H9 (cell line): ENCODE measurements at regions not wholly inside any gene's neighbourhood (a gene's known extent, or its start where the extent isn't known, plus 50 kb on each side); places are given as distances from the start of the nearest gene placed in this dataset.

ENCODE experiments used
- DNase-seq: peaks from one replicate; pipeline ENCODE4 v3.0.0-alpha.2; 2017
- H2AFZ ChIP-seq: one replicate; pipeline ENCODE4 v1.6.1; 2013; ENCODE audit warnings: mild to moderate bottlenecking, low read length, control low read depth, moderate library complexity
- H2AK5ac ChIP-seq: 2 replicates; pipeline ENCODE4 v1.6.1; 2013; ENCODE audit warnings: low read length, control low read depth, mixed read lengths; ENCODE audit not compliant: insufficient read length
- H2BK120ac ChIP-seq: one replicate; pipeline ENCODE4 v1.6.1; 2013; ENCODE audit warnings: low read depth, mild to moderate bottlenecking, low read length, control low read depth, inconsistent platforms; ENCODE audit not compliant: poor library complexity, severe bottlenecking
- H2BK12ac ChIP-seq: 2 replicates; pipeline ENCODE4 v1.6.1; 2013; ENCODE audit warnings: low read length, control low read depth, mixed read lengths, low read depth; ENCODE audit not compliant: insufficient read length
- H2BK15ac ChIP-seq: 2 replicates; pipeline ENCODE4 v1.6.1; 2013; ENCODE audit warnings: low read depth, low read length, control low read depth
- H2BK20ac ChIP-seq: one replicate; pipeline ENCODE4 v1.6.1; 2013; ENCODE audit warnings: low read depth, mild to moderate bottlenecking, low read length, control low read depth, inconsistent platforms; ENCODE audit not compliant: poor library complexity, severe bottlenecking
- H2BK5ac ChIP-seq: 2 replicates; pipeline ENCODE4 v1.6.1; 2013; ENCODE audit warnings: low read length, control low read depth, mixed read lengths; ENCODE audit not compliant: insufficient read length
- H3K14ac ChIP-seq: 2 replicates; pipeline ENCODE4 v1.6.1; 2013; ENCODE audit warnings: low read length, control low read depth; ENCODE audit not compliant: insufficient read depth
- H3K18ac ChIP-seq: 2 replicates; pipeline ENCODE4 v1.6.1; 2013; ENCODE audit warnings: low read depth, mild to moderate bottlenecking, mixed read lengths, low read length, control low read depth; ENCODE audit not compliant: insufficient read length
- H3K23ac ChIP-seq: 2 replicates; pipeline ENCODE4 v1.6.1; 2013; ENCODE audit warnings: low read length, control low read depth, mixed read lengths, low read depth; ENCODE audit not compliant: insufficient read length
- H3K23me2 ChIP-seq: 2 replicates; pipeline ENCODE4 v1.6.1; 2013; ENCODE audit warnings: low read depth, mild to moderate bottlenecking, mixed read lengths, low read length, control low read depth; ENCODE audit not compliant: insufficient read length, poor library complexity, severe bottlenecking
- H3K27ac ChIP-seq: 2 replicates; pipeline ENCODE4 v1.5.1; 2013; ENCODE audit warnings: low read length, control low read depth, mixed read lengths, low read depth; ENCODE audit not compliant: insufficient read length
- H3K27me3 ChIP-seq: 2 replicates; pipeline ENCODE4 v1.6.1; 2013; ENCODE audit warnings: low read length, control low read depth, inconsistent platforms; ENCODE audit not compliant: insufficient read depth
- H3K4ac ChIP-seq: 2 replicates; pipeline ENCODE4 v1.6.1; 2013; ENCODE audit warnings: low read depth, mild to moderate bottlenecking, control low read depth, inconsistent platforms, low read length, moderate library complexity
- H3K4me1 ChIP-seq: 2 replicates; pipeline ENCODE4 v1.6.1; 2013; ENCODE audit warnings: low read length, control low read depth, inconsistent platforms; ENCODE audit not compliant: insufficient read depth
- H3K4me2 ChIP-seq: 2 replicates; pipeline ENCODE4 v1.6.1; 2013; ENCODE audit warnings: low read length, control low read depth, mixed read lengths; ENCODE audit not compliant: insufficient read length, insufficient read depth
- H3K56ac ChIP-seq: 2 replicates; pipeline ENCODE4 v1.6.1; 2013; ENCODE audit warnings: low read depth, mild to moderate bottlenecking, mixed read lengths, low read length, control low read depth; ENCODE audit not compliant: insufficient read length
- H3K79me1 ChIP-seq: 2 replicates; pipeline ENCODE4 v1.6.1; 2013; ENCODE audit warnings: low read depth, mild to moderate bottlenecking, moderate library complexity, low read length, control low read depth, inconsistent platforms; ENCODE audit not compliant: insufficient read depth, poor library complexity, severe bottlenecking
- H3K79me2 ChIP-seq: 2 replicates; pipeline ENCODE4 v1.6.1; 2013; ENCODE audit warnings: low read length, control low read depth, inconsistent platforms; ENCODE audit not compliant: insufficient read depth
- H3K9ac ChIP-seq: 2 replicates; pipeline ENCODE4 v1.6.1; 2013; ENCODE audit warnings: low read length, control low read depth, mixed read lengths; ENCODE audit not compliant: insufficient read length; ENCODE audit errors: extremely low read depth
- H3K9me3 ChIP-seq: one replicate; pipeline ENCODE4 v1.6.1; 2013; ENCODE audit warnings: low read depth, low read length, inconsistent platforms; ENCODE audit not compliant: control insufficient read depth
- H3T11ph ChIP-seq: one replicate; pipeline ENCODE4 v1.6.1; 2013; ENCODE audit warnings: mild to moderate bottlenecking, low read length, control low read depth, inconsistent platforms
- H4K20me1 ChIP-seq: one replicate; pipeline ENCODE4 v1.6.1; 2013; ENCODE audit not compliant: control insufficient read depth, insufficient read length, insufficient read depth
- H4K5ac ChIP-seq: 2 replicates; pipeline ENCODE4 v1.6.1; 2013; ENCODE audit warnings: low read depth, mild to moderate bottlenecking, mixed read lengths, low read length, control low read depth; ENCODE audit not compliant: insufficient read length
- H4K8ac ChIP-seq: replicated peaks from 2 replicates; pipeline ENCODE4 v1.6.1; 2013; ENCODE audit warnings: low read length, control low read depth, mixed read lengths, low read depth; ENCODE audit not compliant: insufficient read length
- H4K91ac ChIP-seq: 2 replicates; pipeline ENCODE4 v1.6.1; 2013; ENCODE audit warnings: low read depth, mild to moderate bottlenecking, moderate library complexity, mixed read lengths, low read length, control low read depth; ENCODE audit not compliant: insufficient read length
- H3K27ac Mint-ChIP-seq, 3 experiments: 2 replicates in 2 of 3; 3 replicates in 1 of 3; pipeline ENCODE4 v1.8.0; 2020 to 2021; ENCODE audit warnings: mixed read lengths in 3 of 3, mild to moderate bottlenecking in 1 of 3, moderate library complexity in 1 of 3
- H3K27me3 Mint-ChIP-seq: 2 replicates; pipeline ENCODE4 v1.8.0; 2021; ENCODE audit warnings: low read depth, mild to moderate bottlenecking, moderate library complexity, mixed read lengths
- H3K36me3 Mint-ChIP-seq, 3 experiments: 2 replicates in 2 of 3; 3 replicates in 1 of 3; pipeline ENCODE4 v1.8.0; 2020 to 2021; ENCODE audit warnings: low read depth in 3 of 3, mixed read lengths in 3 of 3; ENCODE audit not compliant: insufficient read depth in 1 of 3
- H3K4me1 Mint-ChIP-seq, 2 experiments: 2 replicates each; pipeline ENCODE4 v1.8.0; 2020; ENCODE audit warnings: mixed read lengths in 2 of 2
- H3K4me3 Mint-ChIP-seq, 2 experiments: 2 replicates in 1 of 2; 3 replicates in 1 of 2; pipeline ENCODE4 v1.8.0; 2020 to 2021; ENCODE audit warnings: mild to moderate bottlenecking in 2 of 2, mixed read lengths in 2 of 2, moderate library complexity in 1 of 2
- H3K9me3 Mint-ChIP-seq, 2 experiments: 2 replicates in 1 of 2; 3 replicates in 1 of 2; pipeline ENCODE4 v1.8.0; 2020; ENCODE audit warnings: mild to moderate bottlenecking in 2 of 2, mixed read lengths in 2 of 2, moderate library complexity in 1 of 2
- CTCF ChIP-seq: fragments of 200-600 bp; sonication (generic); conservative IDR thresholded peaks from 3 replicates; pipeline ENCODE4 v1.8.0; 2021; ENCODE audit warnings: antibody characterized with exemption, mild to moderate bottlenecking
- WGBS: extraction: QIAGEN DNeasy Blood & Tissue Kit; methylation state at CpG from one replicate; pipeline ENCODE4 v1.1.7; 2013; ENCODE audit warnings: missing lambda C conversion rate, low lambda C conversion rate, mixed read lengths; ENCODE audit not compliant: insufficient read length; ENCODE audit errors: extremely low coverage; 5-methylcytosine and 5-hydroxymethylcytosine counted together

GRCh38 chr7:3141326-3141725, 97.7 kb upstream of the CARD11 start:
- Histone ChIP-seq H3K4me1 (no peaks in the 10 kb centered on the region), H2AFZ (no peak overlapping the region), H4K8ac (no peak overlapping the region), H3K79me1 (no peaks in the 10 kb centered on the region), H3K23ac (no peak overlapping the region), H2AK5ac (no peak overlapping the region), H3K4me2 (no peak overlapping the region), H2BK5ac (no peak overlapping the region), H4K5ac (no peak overlapping the region), H3K27me3 (no peaks in the 10 kb centered on the region), H3K27ac (no peak overlapping the region), H2BK120ac (no peak overlapping the region), H3K56ac (no peak overlapping the region), H4K20me1 (no peaks in the 10 kb centered on the region), H3K14ac (no peak overlapping the region), H3K9ac (no peak overlapping the region), H2BK12ac (no peak overlapping the region), H3K18ac (no peak overlapping the region), H3T11ph (no peak overlapping the region), H3K4ac (no peak overlapping the region), H2BK15ac (no peak overlapping the region), H4K91ac (no peak overlapping the region), H3K79me2 (no peaks in the 10 kb centered on the region), H3K23me2 (peaks cover 3% of the 10 kb centered on the region), H3K9me3 (no peaks in the 10 kb centered on the region), H2BK20ac (no peak overlapping the region)
- Mint-ChIP-seq H3K4me3 (no peak overlapping the region), H3K36me3 (no peaks in the 10 kb centered on the region), H3K27ac (no peak overlapping the region), H3K27me3 (peaks cover under 1% of the 10 kb centered on the region), H3K9me3 (no peaks in the 10 kb centered on the region), H3K4me1 (peaks cover 8 to 12% of the 10 kb centered on the region in 2 experiments)
- no peak for TF ChIP-seq CTCF
- no CpG with 5 or more reads among the region's 7 CpGs for WGBS
- DNase-seq = no peak
